ENCODE measurements at regions not wholly inside any gene's neighbourhood (a gene's known extent, or its start where the extent isn't known, plus 50 kb on each side); places are given as distances from the start of the nearest gene placed in this dataset.
"Not testable (repeated sequence)": the region's sequence is repeated elsewhere in the genome, so short reads cannot be mapped to it uniquely, and the experiment has no call there.

- H3K27me3 Mint-ChIP-seq, result no peaks in the 10 kb centered on the region
- no peak for TF ChIP-seq CTCF (conservative IDR thresholded peaks at IDR 0.05)
- H3K9me3 Mint-ChIP-seq, result no peaks in the 10 kb centered on the region
- no peaks in the 10 kb centered on the region for H3K4me1 Mint-ChIP-seq (ENCODE audit: unreplicated experiment)
- no peak overlapping the region for H3K27ac Mint-ChIP-seq
- no peak overlapping the region for H3K4me3 Mint-ChIP-seq
- no peaks in the 10 kb centered on the region for H3K36me3 Mint-ChIP-seq
- DNase-seq (ENCODE audit: extremely low spot score, unreplicated experiment), result no peak
These were observed 70.5 kb upstream of the FOXP2 start for GRCh38 chr7:114343949-114344708.

- no peaks in the 10 kb centered on the region for H3K27me3 Mint-ChIP-seq
- H3K27ac Mint-ChIP-seq, result no peak overlapping the region
- no peak for DNase-seq (ENCODE audit: extremely low spot score, unreplicated experiment)
- H3K36me3 Mint-ChIP-seq, result no peaks in the 10 kb centered on the region
- H3K4me3 Mint-ChIP-seq, result no peak overlapping the region
- TF ChIP-seq CTCF (conservative IDR thresholded peaks at IDR 0.05), result no peak
- no peaks in the 10 kb centered on the region for H3K9me3 Mint-ChIP-seq
- H3K4me1 Mint-ChIP-seq (ENCODE audit: unreplicated experiment), result no peaks in the 10 kb centered on the region
These were observed 72.0 kb upstream of the FOXP2 start for GRCh38 chr7:114342431-114343179.

DNA sequence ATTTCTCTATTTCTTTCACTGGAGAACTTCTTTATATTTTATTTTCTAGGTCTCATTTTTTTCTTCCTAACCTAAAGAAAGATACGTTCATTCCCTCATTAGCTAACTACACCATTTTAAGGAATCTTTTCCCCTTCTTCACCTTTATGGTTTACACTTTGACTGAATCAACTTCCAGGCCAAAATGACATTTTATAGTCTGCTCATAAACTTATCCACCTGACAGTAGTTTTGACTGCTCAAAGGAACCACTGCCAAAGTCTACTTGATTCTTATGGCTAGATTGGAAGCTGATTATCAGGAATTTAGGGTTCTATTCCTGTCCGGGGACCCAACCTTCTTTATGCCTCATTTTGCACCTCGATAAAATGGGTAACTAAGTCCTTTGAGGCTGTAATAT is 73.0 kb upstream of the FOXP2 start:
- no peaks in the 10 kb centered on the region for H3K9me3 Mint-ChIP-seq
- H3K27ac Mint-ChIP-seq, result no peak overlapping the region
- no peaks in the 10 kb centered on the region for H3K36me3 Mint-ChIP-seq
- no peak for TF ChIP-seq CTCF (conservative IDR thresholded peaks at IDR 0.05)
- no peaks in the 10 kb centered on the region for H3K4me1 Mint-ChIP-seq (ENCODE audit: unreplicated experiment)
- H3K4me3 Mint-ChIP-seq, result no peak overlapping the region
- DNase-seq (ENCODE audit: extremely low spot score, unreplicated experiment), result no peak
- no peaks in the 10 kb centered on the region for H3K27me3 Mint-ChIP-seq

- no peak overlapping the region for H3K27ac Mint-ChIP-seq
- no peaks in the 10 kb centered on the region for H3K27me3 Mint-ChIP-seq
- H3K4me1 Mint-ChIP-seq (ENCODE audit: unreplicated experiment), result no peaks in the 10 kb centered on the region
- no peaks in the 10 kb centered on the region for H3K9me3 Mint-ChIP-seq
- H3K4me3 Mint-ChIP-seq, result no peak overlapping the region
- TF ChIP-seq CTCF (conservative IDR thresholded peaks at IDR 0.05), result no peak
- H3K36me3 Mint-ChIP-seq, result no peaks in the 10 kb centered on the region
- no peak for DNase-seq (ENCODE audit: extremely low spot score, unreplicated experiment)
These were observed 79.6 kb upstream of the FOXP2 start for GRCh38 chr7:114334989-114335388.

- H3K4me3 Mint-ChIP-seq; H3K27ac Mint-ChIP-seq; H3K9me3 Mint-ChIP-seq; DNase-seq (ENCODE audit: extremely low spot score, unreplicated experiment); H3K4me1 Mint-ChIP-seq (ENCODE audit: unreplicated experiment); H3K36me3 Mint-ChIP-seq; H3K27me3 Mint-ChIP-seq: not testable (repeated sequence)
These were observed 85.2 kb upstream of the FOXP2 start for GRCh38 chr7:114329458-114329857.

DNA sequence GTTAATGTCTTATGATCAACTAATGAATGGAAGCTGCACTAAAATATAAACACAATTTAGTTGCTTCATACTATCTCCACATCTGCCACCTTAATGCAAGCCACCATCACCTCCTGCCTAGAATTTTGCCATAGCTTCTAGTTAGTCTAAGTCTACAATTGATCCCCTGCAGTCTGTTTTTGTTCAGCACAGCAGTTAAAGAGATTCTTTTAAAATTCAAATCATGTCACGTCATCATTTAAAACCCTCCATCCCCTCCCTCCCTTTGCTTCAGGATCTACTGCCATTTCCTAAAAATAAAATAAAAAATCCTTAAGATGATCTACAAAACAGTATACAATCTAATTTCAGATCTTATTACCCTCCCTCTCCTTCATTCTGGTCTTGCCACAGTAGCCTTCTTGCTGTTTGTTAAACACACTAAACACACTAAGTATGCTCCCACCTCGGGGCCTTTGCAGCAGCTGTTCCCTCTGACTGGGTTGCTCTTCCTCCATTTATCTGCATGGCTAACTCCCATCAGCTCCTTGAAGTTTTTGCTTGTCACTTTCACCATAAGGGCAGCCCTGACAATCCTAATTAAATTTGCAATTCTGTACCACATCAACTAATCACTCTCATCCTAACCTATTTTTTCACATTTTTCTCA is 97.0 kb upstream of the FOXP2 start:
- no peak overlapping the region for H3K4me3 Mint-ChIP-seq
- no peak overlapping the region for H3K27ac Mint-ChIP-seq
- no peak for TF ChIP-seq CTCF (conservative IDR thresholded peaks at IDR 0.05)
- no peaks in the 10 kb centered on the region for H3K9me3 Mint-ChIP-seq
- H3K27me3 Mint-ChIP-seq, result no peaks in the 10 kb centered on the region
- no peak for DNase-seq (ENCODE audit: extremely low spot score, unreplicated experiment)
- H3K36me3 Mint-ChIP-seq, result peaks cover 4% of the 10 kb centered on the region
- H3K4me1 Mint-ChIP-seq (ENCODE audit: unreplicated experiment), result no peaks in the 10 kb centered on the region

Data from type B pancreatic cell (in vitro differentiated cells).